ENCODE measurements at regions not wholly inside any gene's neighbourhood (a gene's known extent, or its start where the extent isn't known, plus 50 kb on each side); places are given as distances from the start of the nearest gene placed in this dataset.

GRCh38 chr5:110027527-110028322, 338.0 kb downstream of the MAN2A1 start:
- WGBS, 2 experiments (ENCODE audit: extremely low coverage in 1 of 2, insufficient coverage in 1 of 2, insufficient read length in 1 of 2, insufficient replicate concordance in 2 of 2, low coverage in 1 of 2, low lambda C conversion rate in 2 of 2, missing lambda C conversion rate in 1 of 2), result 81% methylated on average over 1 of the region's 1 CpG; no CpG with 5 or more reads in 1 of the 2 experiments
- Histone ChIP-seq H4K5ac (ENCODE audit: insufficient read length, low read depth, low read length) (no peak overlapping the region), H3K23ac (ENCODE audit: insufficient read length) (no peak overlapping the region), H3K4ac (replicated peaks; ENCODE audit: insufficient read length, low read depth, low read length) (no peak overlapping the region), H3K27ac (ENCODE audit: low read depth, low read length) (no peak overlapping the region), H3K23me2 (ENCODE audit: low read depth, low read length) (no peaks in the 10 kb centered on the region), H3K4me3 (ENCODE audit: extremely low read depth in 1 of 4, insufficient read depth in 2 of 4, low read depth in 3 of 4, low read length in 4 of 4) (no peak overlapping the region), H3K14ac (ENCODE audit: insufficient read length) (no peak overlapping the region), H3K9me3 (ENCODE audit: insufficient read depth in 2 of 2, low read depth in 1 of 2, low read length in 1 of 2) (no peaks in the 10 kb centered on the region), H3K79me1 (ENCODE audit: low read depth, low read length) (no peaks in the 10 kb centered on the region), H3K36me3 (ENCODE audit: control insufficient read depth in 2 of 4, insufficient read depth in 4 of 4, low read length in 3 of 4) (no peaks in the 10 kb centered on the region), H3K4me1 (replicated peaks in 1 of 4; ENCODE audit: control insufficient read depth in 3 of 4, insufficient read depth in 4 of 4, low read length in 3 of 4) (peaks cover 0 to 5% (median 0%) of the 10 kb centered on the region in 4 experiments; a peak in 1 of 7 replicates), H3K27me3 (replicated peaks in 1 of 4; ENCODE audit: control insufficient read depth in 3 of 4, extremely low read depth in 1 of 4, insufficient read depth in 3 of 4, low read length in 3 of 4) (no peaks in the 10 kb centered on the region), H3K56ac (replicated peaks; ENCODE audit: insufficient read length, low read depth, low read length) (no peak overlapping the region), H2AK5ac (ENCODE audit: low read depth, low read length) (no peak overlapping the region), H2BK120ac (replicated peaks; ENCODE audit: low read depth, low read length) (no peak overlapping the region), H3K9ac (replicated peaks in 1 of 4; ENCODE audit: extremely low read depth in 1 of 4, low read depth in 3 of 4, low read length in 3 of 4) (no peak overlapping the region), H2BK5ac (ENCODE audit: low read depth, low read length) (no peak overlapping the region), H3K4me2 (ENCODE audit: insufficient read depth in 1 of 2, low read depth in 2 of 2, low read length in 2 of 2) (no peak overlapping the region), H4K8ac (ENCODE audit: extremely low read depth, insufficient read depth, low read length) (no peak overlapping the region), H4K20me1 (replicated peaks in 1 of 2; ENCODE audit: control insufficient read depth in 1 of 2, insufficient read depth in 2 of 2, low read length in 2 of 2) (no peaks in the 10 kb centered on the region), H2BK20ac (ENCODE audit: low read length) (no peak overlapping the region), H4K91ac (replicated peaks; ENCODE audit: insufficient read length, low read length) (no peak overlapping the region), H2AFZ (ENCODE audit: low read length) (no peak overlapping the region), H3K18ac (ENCODE audit: extremely low read depth, low read length) (no peak overlapping the region), H2BK12ac (ENCODE audit: low read depth, low read length) (no peak overlapping the region), H3K79me2 (ENCODE audit: control insufficient read depth in 1 of 2, insufficient read depth in 2 of 2, low read length in 2 of 2) (no peaks in the 10 kb centered on the region), H2BK15ac (ENCODE audit: low read length) (no peak overlapping the region)
- FAIRE-seq (no peak), DNase-seq (ENCODE audit: low read depth in 1 of 2, low spot score in 2 of 2) (no peak)
- TF ChIP-seq BCL11A (IDR thresholded peaks at IDR 0.05; ENCODE audit: low read depth in 2 of 2, low read length in 2 of 2) (no peak), GTF2F1 (IDR thresholded peaks at IDR 0.05; ENCODE audit: borderline replicate concordance, low read depth, low read length) (no peak), SP1 (IDR thresholded peaks at IDR 0.05; ENCODE audit: low read depth, low read length) (no peak), SIX5 (IDR thresholded peaks at IDR 0.05; ENCODE audit: low read depth, low read length) (no peak), SUZ12 (IDR thresholded peaks at IDR 0.05; ENCODE audit: low read length) (no peak)
- ChIA-PET CTCF (ENCODE audit: partially characterized antibody) (no interaction called here), POLR2A (ENCODE audit: partially characterized antibody) (no interaction called here)
